SK-N-SH (cell line): ENCODE measurements at regions not wholly inside any gene's neighbourhood (a gene's known extent, or its start where the extent isn't known, plus 50 kb on each side); places are given as distances from the start of the nearest gene placed in this dataset.

Experiments
- CTCF ChIA-PET: fragments of 300-600, 350-600 bp; formaldehyde crosslinking; extraction: SDS; loops from one replicate; lab custom pipeline; 2021; lab: Yijun Ruan, JAX
- POLR2A ChIA-PET: fragments of 350-600 bp; sonication (Branson Sonifier 250); formaldehyde crosslinking; extraction: SDS; loops from one replicate; lab custom pipeline; 2020; ENCODE audit warnings: antibody characterized with exemption, inconsistent platforms; lab: Yijun Ruan, JAX
- DNase-seq: peaks from one replicate; pipeline ENCODE4 v3.0.0; 2012
- H2AFZ ChIP-seq: fragments of 200-600 bp; sonication (generic); 2 replicates; pipeline ENCODE4 v1.8.1; 2016; ENCODE audit warnings: antibody characterized with exemption, mild to moderate bottlenecking, low read depth
- H3F3A ChIP-seq: fragments of 200-600 bp; sonication (generic); replicated peaks from 2 replicates; pipeline ENCODE3; 2016; ENCODE audit warnings: antibody characterized with exemption, mild to moderate bottlenecking; ENCODE audit not compliant: insufficient read depth
- H3K27ac ChIP-seq, 2 experiments: fragments of 200-500 bp in 1 of 2; fragments of 200-600 bp in 1 of 2; sonication (Bioruptor generic) in 1 of 2; sonication (generic), shearing (Covaris generic) in 1 of 2; 2 replicates each; pipeline versions ENCODE4 v1.5.1 to v1.6.1; 2014 to 2016; ENCODE audit warnings: low read depth in 2 of 2, inconsistent platforms in 1 of 2, low read length in 1 of 2, mild to moderate bottlenecking in 1 of 2, mixed read lengths in 1 of 2
- H3K27me3 ChIP-seq: fragments of 200-600 bp; sonication (generic), shearing (Covaris generic); 2 replicates; pipeline ENCODE4 v1.6.1; 2016; ENCODE audit warnings: mixed run types; ENCODE audit not compliant: insufficient read depth
- H3K36me3 ChIP-seq, 2 experiments: fragments of 200-500 bp in 1 of 2; fragments of 200-600 bp in 1 of 2; sonication (Bioruptor generic) in 1 of 2; sonication (generic) in 1 of 2; replicated peaks in 1 of 2; 2 replicates each; pipeline versions ENCODE3 to v1.5.1; 2014 to 2016; ENCODE audit warnings: low read length in 1 of 2, mild to moderate bottlenecking in 1 of 2; ENCODE audit not compliant: insufficient read depth in 2 of 2, control insufficient read depth in 1 of 2
- H3K4me1 ChIP-seq, 2 experiments: fragments of 200-500 bp in 1 of 2; fragments of 200-600 bp in 1 of 2; sonication (Bioruptor generic) in 1 of 2; sonication (generic), shearing (Covaris generic) in 1 of 2; 2 replicates each; pipeline versions ENCODE4 v1.5.1 to v1.6.1; 2014 to 2016; ENCODE audit warnings: low read depth in 1 of 2, low read length in 1 of 2, mixed run types in 1 of 2; ENCODE audit not compliant: insufficient read depth in 2 of 2, control insufficient read depth in 1 of 2
- H3K4me2 ChIP-seq: fragments of 200-600 bp; sonication (generic), shearing (Covaris generic); 2 replicates; pipeline ENCODE4 v1.6.1; 2017; ENCODE audit warnings: mixed run types
- H3K4me3 ChIP-seq, 2 experiments: fragments of 200-500 bp in 1 of 2; fragments of 200-600 bp in 1 of 2; sonication (Bioruptor generic) in 1 of 2; sonication (generic), shearing (Covaris generic) in 1 of 2; 2 replicates each; pipeline versions ENCODE4 v1.5.1 to v1.8.1; 2014 to 2016; ENCODE audit warnings: low read depth in 2 of 2, inconsistent platforms in 1 of 2, low read length in 1 of 2, mild to moderate bottlenecking in 1 of 2, mixed read lengths in 1 of 2, moderate library complexity in 1 of 2
- H3K79me2 ChIP-seq: fragments of 200-600 bp; sonication (generic); 2 replicates; pipeline ENCODE4 v1.8.1; 2017; ENCODE audit warnings: mild to moderate bottlenecking; ENCODE audit not compliant: insufficient read depth
- H3K9ac ChIP-seq: fragments of 200-600 bp; sonication (generic); 2 replicates; pipeline ENCODE4 v1.6.1; 2017; ENCODE audit warnings: mixed run types
- H3K9me2 ChIP-seq: fragments of 200-600 bp; sonication (generic); 2 replicates; pipeline ENCODE4 v1.6.1; 2017; ENCODE audit warnings: mixed run types
- H3K9me3 ChIP-seq: fragments of 200-600 bp; sonication (generic); 2 replicates; pipeline ENCODE4 v1.6.1; 2017; ENCODE audit warnings: mixed run types, mild to moderate bottlenecking, moderate library complexity
- H4K20me1 ChIP-seq: fragments of 200-600 bp; sonication (generic); 2 replicates; pipeline ENCODE4 v1.6.1; 2017; ENCODE audit warnings: mild to moderate bottlenecking, mixed run types; ENCODE audit not compliant: insufficient read depth
- CHD2 ChIP-seq: fragments of 150-350 bp; IDR thresholded peaks from 2 replicates; pipeline ENCODE4 v1.6.1; 2018; ENCODE audit warnings: low read length; ENCODE audit not compliant: partially characterized antibody
- CTCF ChIP-seq: fragments of 200-600 bp; sonication (generic); IDR thresholded peaks from 2 replicates; pipeline ENCODE4 v1.6.1; 2017; ENCODE audit warnings: antibody characterized with exemption, mild to moderate bottlenecking, moderate library complexity
- EZH2phosphoT487 ChIP-seq: fragments of 200-600 bp; sonication (generic); IDR thresholded peaks from 2 replicates; pipeline ENCODE4 v1.6.1; 2017; ENCODE audit warnings: low read depth, mixed run types, mild to moderate bottlenecking, antibody characterized with exemption, moderate library complexity, borderline replicate concordance
- FOXM1 ChIP-seq: IDR thresholded peaks from 2 replicates; pipeline ENCODE4 v1.4.0; 2012; ENCODE audit warnings: low read depth, mild to moderate bottlenecking
- GATA2 ChIP-seq: sonication (generic); formaldehyde crosslinking; IDR thresholded peaks from 2 replicates; pipeline ENCODE4 v1.5.0; 2020; ENCODE audit warnings: mild to moderate bottlenecking, missing genetic modification reagents
- JUND ChIP-seq: IDR thresholded peaks from 2 replicates; pipeline ENCODE4 v1.4.0; 2012
- MXI1 ChIP-seq: IDR thresholded peaks from 2 replicates; pipeline ENCODE4 v1.6.1; 2012; ENCODE audit warnings: mild to moderate bottlenecking, low read depth, low read length, improper control_type of control experiment
- NFIC ChIP-seq: IDR thresholded peaks from 2 replicates; pipeline ENCODE4 v1.4.0; 2012; ENCODE audit warnings: borderline replicate concordance
- PBX3 ChIP-seq: IDR thresholded peaks from 2 replicates; pipeline ENCODE4; 2012
- POLR2AphosphoS5 ChIP-seq: IDR thresholded peaks from 2 replicates; pipeline ENCODE4 v1.6.1; 2012; ENCODE audit warnings: low read depth, low read length
- RAD21 ChIP-seq: IDR thresholded peaks from 2 replicates; pipeline ENCODE4 v1.6.1; 2012; ENCODE audit warnings: mild to moderate bottlenecking, low read length
- REST ChIP-seq: IDR thresholded peaks from 2 replicates; pipeline ENCODE4 v1.6.1; 2012; ENCODE audit warnings: mild to moderate bottlenecking, low read depth, low read length, moderate library complexity
- RFX5 ChIP-seq: IDR thresholded peaks from 2 replicates; pipeline ENCODE4 v1.6.1; 2012; ENCODE audit warnings: mild to moderate bottlenecking, improper control_type of control experiment, low read length
- SIN3A ChIP-seq: IDR thresholded peaks from 2 replicates; pipeline ENCODE4 v1.6.1; 2012; ENCODE audit warnings: low read depth, mild to moderate bottlenecking, low read length, moderate library complexity, borderline replicate concordance
- TCF12 ChIP-seq: IDR thresholded peaks from 2 replicates; pipeline ENCODE4 v1.4.0; 2012
- WGBS: methylation state at CpG from one replicate; pipeline ENCODE4 v1.1.6; 2017; ENCODE audit warnings: low lambda C conversion rate; 5-methylcytosine and 5-hydroxymethylcytosine counted together
- TF ChIP-seq, protein P1 (sequence below): IDR thresholded peaks from 2 replicates; pipeline ENCODE4 v1.4.0; 2012; ENCODE audit warnings: low read depth, borderline replicate concordance

DNA sequence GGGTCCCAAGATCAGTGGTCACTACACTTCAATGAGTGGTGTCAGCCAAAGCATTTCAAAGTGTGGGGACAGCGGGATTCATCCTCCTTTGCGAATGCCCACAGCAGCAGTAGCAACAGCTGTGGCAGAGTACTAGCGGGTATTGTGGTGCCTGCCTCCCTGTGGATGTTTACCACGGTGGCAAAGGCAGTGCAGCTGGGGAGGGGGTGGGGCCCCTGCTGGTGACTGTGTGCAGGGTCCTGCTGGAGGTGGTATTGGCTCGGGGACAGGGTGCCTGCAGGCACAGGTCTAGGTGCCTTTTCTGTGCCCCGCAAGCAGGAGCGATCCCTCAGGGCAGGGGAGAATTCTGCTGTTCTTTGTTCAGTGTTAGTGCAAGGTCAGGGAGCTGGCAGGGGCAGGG, 415.7 kb downstream of the USP25 start:
- Histone ChIP-seq H3K27ac (no peak overlapping the region), H3K4me2 (no peak overlapping the region), H3K9me3 (no peaks in the 10 kb centered on the region), H3F3A (no peaks in the 10 kb centered on the region), H3K27me3 (no peaks in the 10 kb centered on the region), H3K9me2 (no peaks in the 10 kb centered on the region), H2AFZ (no peak overlapping the region), H3K4me3 (no peak overlapping the region), H3K9ac (no peak overlapping the region), H4K20me1 (no peaks in the 10 kb centered on the region), H3K36me3 (no peaks in the 10 kb centered on the region), H3K4me1 (peaks cover 0 to 3% of the 10 kb centered on the region in 2 experiments; a peak in 1 of 4 replicates), H3K79me2 (no peaks in the 10 kb centered on the region)
- no peak for TF ChIP-seq CHD2
- TF ChIP-seq GATA2 (CRISPR knock-in tag): no peak
- TF ChIP-seq POLR2AphosphoS5: no peak
- no peak for TF ChIP-seq RFX5
- TF ChIP-seq NFIC: no peak
- TF ChIP-seq PBX3: no peak
- TF ChIP-seq FOXM1: no peak
- no peak for TF ChIP-seq CTCF
- no peak for TF ChIP-seq REST
- TF ChIP-seq TCF12: no peak
- no peak for TF ChIP-seq EZH2phosphoT487
- no peak for TF ChIP-seq RAD21
- no peak for TF ChIP-seq JUND
- POLR2A ChIA-PET: no interaction called here
- CTCF ChIA-PET: no interaction called here
- DNase-seq: no peak
- 66% methylated on average over 5 of the region's 7 CpGs for WGBS

GRCh38 chr21:16154321-16154720, 424.5 kb downstream of the USP25 start:
- POLR2A ChIA-PET: interaction anchor here (0.6 kb wide), 2 partner anchors 640 to 1168 kb away, joined by 3 read pairs; no protein-coding TSS in a partner anchor
- Histone ChIP-seq H3K9me2 (no peaks in the 10 kb centered on the region), H3K4me2 (no peak overlapping the region), H3K36me3 (no peaks in the 10 kb centered on the region), H3K9ac (no peak overlapping the region), H3K27ac (no peak overlapping the region), H3K4me1 (no peaks in the 10 kb centered on the region), H4K20me1 (no peaks in the 10 kb centered on the region), H3K27me3 (no peaks in the 10 kb centered on the region), H3K79me2 (no peaks in the 10 kb centered on the region), H3K4me3 (no peak overlapping the region), H2AFZ (no peak overlapping the region), H3K9me3 (no peaks in the 10 kb centered on the region), H3F3A (no peaks in the 10 kb centered on the region)
- WGBS: 70% methylated on average over 4 of the region's 4 CpGs
- CTCF ChIA-PET: no interaction called here
- no peak for DNase-seq
- TF ChIP-seq GATA2 (CRISPR knock-in tag) (no peak), SIN3A (no peak), MXI1 (no peak), CTCF (no peak), PBX3 (no peak)
- TF ChIP-seq, protein P1, sequence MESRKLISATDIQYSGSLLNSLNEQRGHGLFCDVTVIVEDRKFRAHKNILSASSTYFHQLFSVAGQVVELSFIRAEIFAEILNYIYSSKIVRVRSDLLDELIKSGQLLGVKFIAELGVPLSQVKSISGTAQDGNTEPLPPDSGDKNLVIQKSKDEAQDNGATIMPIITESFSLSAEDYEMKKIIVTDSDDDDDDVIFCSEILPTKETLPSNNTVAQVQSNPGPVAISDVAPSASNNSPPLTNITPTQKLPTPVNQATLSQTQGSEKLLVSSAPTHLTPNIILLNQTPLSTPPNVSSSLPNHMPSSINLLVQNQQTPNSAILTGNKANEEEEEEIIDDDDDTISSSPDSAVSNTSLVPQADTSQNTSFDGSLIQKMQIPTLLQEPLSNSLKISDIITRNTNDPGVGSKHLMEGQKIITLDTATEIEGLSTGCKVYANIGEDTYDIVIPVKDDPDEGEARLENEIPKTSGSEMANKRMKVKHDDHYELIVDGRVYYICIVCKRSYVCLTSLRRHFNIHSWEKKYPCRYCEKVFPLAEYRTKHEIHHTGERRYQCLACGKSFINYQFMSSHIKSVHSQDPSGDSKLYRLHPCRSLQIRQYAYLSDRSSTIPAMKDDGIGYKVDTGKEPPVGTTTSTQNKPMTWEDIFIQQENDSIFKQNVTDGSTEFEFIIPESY: no peak
